Lung (tissue), 11 donors: ENCODE measurements at regions not wholly inside any gene's neighbourhood (a gene's known extent, or its start where the extent isn't known, plus 50 kb on each side); places are given as distances from the start of the nearest gene placed in this dataset.

ENCODE experiments used
- ATAC-seq: fragments of 200-7000 bp; cut with Tn5 transposase; one replicate; pipeline ENCODE4 v1.9.1; 2020; ENCODE audit warnings: moderate number of reproducible peaks; ENCODE audit not compliant: insufficient read depth, low FRiP score
- DNase-seq, 3 donors: peaks; one replicate each; pipeline ENCODE4 v3.0.0-alpha.2; 2013 to 2017
- H3K27ac ChIP-seq, 2 donors: one replicate each; pipeline ENCODE4 v1.5.1; 2013; ENCODE audit warnings: mild to moderate bottlenecking in 2 of 2, moderate library complexity in 2 of 2, control low read depth in 1 of 2, inconsistent platforms in 1 of 2, low read depth in 1 of 2, low read length in 1 of 2
- H3K27me3 ChIP-seq, 3 donors: one replicate each; pipeline ENCODE4 v1.5.1; 2013; ENCODE audit warnings: low read length in 2 of 3; ENCODE audit not compliant: control insufficient read depth in 3 of 3, insufficient read depth in 3 of 3
- H3K36me3 ChIP-seq, 4 donors: one replicate each; pipeline ENCODE4 v1.5.1; 2013; ENCODE audit warnings: low read length in 4 of 4, mild to moderate bottlenecking in 1 of 4, moderate library complexity in 1 of 4; ENCODE audit not compliant: control insufficient read depth in 4 of 4, insufficient read depth in 4 of 4
- H3K4me1 ChIP-seq, 5 donors: one replicate each; pipeline ENCODE4 v1.5.1; 2013; ENCODE audit warnings: low read length in 5 of 5, mild to moderate bottlenecking in 2 of 5, moderate library complexity in 1 of 5; ENCODE audit not compliant: control insufficient read depth in 5 of 5, insufficient read depth in 5 of 5
- H3K4me3 ChIP-seq: one replicate; pipeline ENCODE4 v1.5.1; 2013; ENCODE audit warnings: mild to moderate bottlenecking, control low read depth, moderate library complexity
- H3K9ac ChIP-seq, 2 donors: one replicate each; pipeline ENCODE4 v1.5.1; 2013; ENCODE audit warnings: low read length in 2 of 2, control low read depth in 1 of 2; ENCODE audit not compliant: insufficient read depth in 1 of 2
- H3K9me3 ChIP-seq, 4 donors: one replicate each; pipeline ENCODE4 v1.5.1; 2013; ENCODE audit warnings: low read length in 3 of 4, mild to moderate bottlenecking in 1 of 4, moderate library complexity in 1 of 4; ENCODE audit not compliant: control insufficient read depth in 4 of 4, insufficient read depth in 3 of 4
- CTCF ChIP-seq: IDR thresholded peaks from 2 replicates; pipeline ENCODE4 v1.5.1; 2012; ENCODE audit warnings: mild to moderate bottlenecking; ENCODE audit errors: control extremely low read depth, extremely low read depth
- WGBS, 2 donors: extraction: QIAGEN DNeasy Blood & Tissue Kit; methylation state at CpG; one replicate each; pipeline ENCODE4 v1.1.7; 2013; 5-methylcytosine and 5-hydroxymethylcytosine counted together
- donor health status: control.
- donor health status: control.
- donor health status: Bipolar disorder and iron deficiency.
- donor health status: healthy.
- donor health status: DM: yes; HTN: yes; CAD: no.

GRCh38 chr2:235116885-235117492 lies 165.2 kb downstream of the SH3BP4 start:
- H3K27me3 ChIP-seq, result no peaks in the 10 kb centered on the region
- no peak for ATAC-seq
- WGBS, 2 donors, result 3 to 6% methylated on average over 3 of the region's 3 CpGs

GRCh38 chr2:235126768-235127167 lies 175.0 kb downstream of the SH3BP4 start:
- no peaks in the 10 kb centered on the region for H3K36me3 ChIP-seq
- no peak for ATAC-seq
- no peaks in the 10 kb centered on the region for H3K27me3 ChIP-seq
- TF ChIP-seq CTCF, result no peak
- no peak overlapping the region for H3K4me3 ChIP-seq
- peaks cover 0 to 9% (median 0%) of the 10 kb centered on the region in 5 donors for H3K4me1 ChIP-seq
- 56 to 72% methylated on average over 3 of the region's 3 CpGs for WGBS, 2 donors
- DNase-seq, result peak in 2 of 3 donors; percentile 34 to 49
- no peak overlapping the region for H3K9ac ChIP-seq
- no peaks in the 10 kb centered on the region for H3K9me3 ChIP-seq
- H3K27ac ChIP-seq, result no peak overlapping the region

More at GRCh38 chr2:235116885-235117492, 165.2 kb downstream of the SH3BP4 start:
- TF ChIP-seq CTCF, result peak; percentile 61
- DNase-seq, result peak in 2 of 3 donors; percentile 72 to 77
- no peaks in the 10 kb centered on the region for H3K36me3 ChIP-seq
- no peak overlapping the region for H3K27ac ChIP-seq
- no peak overlapping the region for H3K4me3 ChIP-seq
- no peaks in the 10 kb centered on the region for H3K9me3 ChIP-seq
- no peak overlapping the region for H3K9ac ChIP-seq
- no peaks in the 10 kb centered on the region for H3K4me1 ChIP-seq

GRCh38 chr2:235127931-235128330 lies 176.1 kb downstream of the SH3BP4 start:
- 90 to 95% methylated on average over 3 of the region's 3 CpGs for WGBS, 2 donors
- no peaks in the 10 kb centered on the region for H3K36me3 ChIP-seq
- H3K27ac ChIP-seq, result no peak overlapping the region
- H3K4me3 ChIP-seq, result no peak overlapping the region
- no peak overlapping the region for H3K9ac ChIP-seq
- TF ChIP-seq CTCF, result no peak
- H3K4me1 ChIP-seq, result peaks cover 0 to 9% (median 0%) of the 10 kb centered on the region in 5 donors
- DNase-seq, result no peak
- no peaks in the 10 kb centered on the region for H3K9me3 ChIP-seq
- no peaks in the 10 kb centered on the region for H3K27me3 ChIP-seq
- ATAC-seq, result no peak

- ATAC-seq (no peak), DNase-seq (no peak)
- TF ChIP-seq CTCF, result no peak
- Histone ChIP-seq H3K27me3 (no peaks in the 10 kb centered on the region), H3K4me1 (peaks cover 0 to 9% (median 0%) of the 10 kb centered on the region in 5 donors), H3K9me3 (no peaks in the 10 kb centered on the region), H3K27ac (no peak overlapping the region), H3K4me3 (no peak overlapping the region), H3K36me3 (no peaks in the 10 kb centered on the region), H3K9ac (no peak overlapping the region)
- 81 to 95% methylated on average over 5 of the region's 5 CpGs for WGBS, 2 donors
Observed at GRCh38 chr2:235129850-235130249, 178.0 kb downstream of the SH3BP4 start.
